Left lung (tissue), 4 donors: ENCODE measurements at regions not wholly inside any gene's neighbourhood (a gene's known extent, or its start where the extent isn't known, plus 50 kb on each side); places are given as distances from the start of the nearest gene placed in this dataset.

Experiments used
- ATAC-seq: fragments of 200-7000 bp; cut with Tn5 transposase; one replicate; pipeline ENCODE4 v1.9.1; 2020; ENCODE audit warnings: moderate library complexity
- DNase-seq, 4 donors: peaks; one replicate each; pipeline ENCODE4 v3.0.0-alpha.2; 2013 to 2020
- H3K27ac ChIP-seq, 2 donors: fragments of 200-600 bp; sonication (generic) in 1 of 2; one replicate each; pipeline versions ENCODE4 v1.5.0 to v1.8.0; 2020 to 2021
- H3K27me3 ChIP-seq, 2 donors: fragments of 200-600 bp; sonication (generic) in 1 of 2; one replicate each; pipeline versions ENCODE4 v1.5.0 to v1.8.0; 2020 to 2021
- H3K36me3 ChIP-seq, 2 donors: fragments of 200-600 bp; sonication (generic) in 1 of 2; one replicate each; pipeline versions ENCODE4 v1.5.0 to v1.8.0; 2020 to 2021
- H3K4me1 ChIP-seq, 2 donors: fragments of 200-600 bp; one replicate each; pipeline ENCODE4 v1.8.0; 2021
- H3K4me3 ChIP-seq, 2 donors: fragments of 200-600 bp; sonication (generic) in 1 of 2; one replicate each; pipeline versions ENCODE4 v1.5.0 to v1.8.0; 2020 to 2021; ENCODE audit warnings: mild to moderate bottlenecking in 1 of 2
- H3K9me3 ChIP-seq, 2 donors: fragments of 200-600 bp; sonication (generic) in 1 of 2; one replicate each; pipeline versions ENCODE4 v1.5.0 to v1.8.0; 2020 to 2021
- intact Hi-C, 2 donors: fragments of 100-400 bp; cut with DNase I; formaldehyde crosslinking; loops; one replicate each; pipeline versions ENCODE4 v1.11.2 to v1.14.2; 2022
- TF ChIP-seq, protein P1 (sequence below), 2 donors: fragments of 200-600 bp; sonication (generic) in 1 of 2; IDR thresholded peaks; one replicate each; pipeline versions ENCODE4 v1.5.0 to v1.8.0; 2021; ENCODE audit warnings: antibody characterized with exemption in 2 of 2
- donor health status: DM: no; HTN: yes; CAD: no.
- donor health status: DM: no; HTN: no; CAD: no.

DNA sequence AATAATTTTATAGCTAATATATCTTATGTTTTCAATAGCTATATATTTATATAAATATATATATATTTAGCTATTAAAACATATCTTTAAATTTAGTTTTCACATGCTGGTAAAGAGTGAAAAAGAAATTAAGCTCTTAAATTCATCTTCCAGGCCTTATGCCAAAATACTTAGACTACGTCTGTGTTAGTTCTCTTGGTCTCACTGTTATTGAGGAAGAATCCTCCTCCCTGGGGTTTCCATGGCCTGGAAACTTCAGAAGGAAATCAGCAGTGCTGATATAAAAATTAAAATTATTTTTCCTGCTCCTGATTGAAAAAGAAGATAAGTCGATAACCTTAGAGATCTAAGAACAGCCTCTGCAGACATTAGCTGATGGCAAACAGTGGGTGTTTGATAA lies 225.1 kb upstream of the LMCD1 start:
- Histone ChIP-seq H3K9me3 (peaks cover 0 to 3% of the 10 kb centered on the region in 2 donors), H3K4me1 (no peaks in the 10 kb centered on the region), H3K27me3 (no peaks in the 10 kb centered on the region), H3K4me3 (no peak overlapping the region), H3K36me3 (no peaks in the 10 kb centered on the region), H3K27ac (no peak overlapping the region)
- intact Hi-C loops: no loop called here
- ATAC-seq (no peak), DNase-seq (no peak)
- TF ChIP-seq, protein P1, sequence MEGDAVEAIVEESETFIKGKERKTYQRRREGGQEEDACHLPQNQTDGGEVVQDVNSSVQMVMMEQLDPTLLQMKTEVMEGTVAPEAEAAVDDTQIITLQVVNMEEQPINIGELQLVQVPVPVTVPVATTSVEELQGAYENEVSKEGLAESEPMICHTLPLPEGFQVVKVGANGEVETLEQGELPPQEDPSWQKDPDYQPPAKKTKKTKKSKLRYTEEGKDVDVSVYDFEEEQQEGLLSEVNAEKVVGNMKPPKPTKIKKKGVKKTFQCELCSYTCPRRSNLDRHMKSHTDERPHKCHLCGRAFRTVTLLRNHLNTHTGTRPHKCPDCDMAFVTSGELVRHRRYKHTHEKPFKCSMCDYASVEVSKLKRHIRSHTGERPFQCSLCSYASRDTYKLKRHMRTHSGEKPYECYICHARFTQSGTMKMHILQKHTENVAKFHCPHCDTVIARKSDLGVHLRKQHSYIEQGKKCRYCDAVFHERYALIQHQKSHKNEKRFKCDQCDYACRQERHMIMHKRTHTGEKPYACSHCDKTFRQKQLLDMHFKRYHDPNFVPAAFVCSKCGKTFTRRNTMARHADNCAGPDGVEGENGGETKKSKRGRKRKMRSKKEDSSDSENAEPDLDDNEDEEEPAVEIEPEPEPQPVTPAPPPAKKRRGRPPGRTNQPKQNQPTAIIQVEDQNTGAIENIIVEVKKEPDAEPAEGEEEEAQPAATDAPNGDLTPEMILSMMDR (IDR thresholded peaks at IDR 0.05): no peak

DNA sequence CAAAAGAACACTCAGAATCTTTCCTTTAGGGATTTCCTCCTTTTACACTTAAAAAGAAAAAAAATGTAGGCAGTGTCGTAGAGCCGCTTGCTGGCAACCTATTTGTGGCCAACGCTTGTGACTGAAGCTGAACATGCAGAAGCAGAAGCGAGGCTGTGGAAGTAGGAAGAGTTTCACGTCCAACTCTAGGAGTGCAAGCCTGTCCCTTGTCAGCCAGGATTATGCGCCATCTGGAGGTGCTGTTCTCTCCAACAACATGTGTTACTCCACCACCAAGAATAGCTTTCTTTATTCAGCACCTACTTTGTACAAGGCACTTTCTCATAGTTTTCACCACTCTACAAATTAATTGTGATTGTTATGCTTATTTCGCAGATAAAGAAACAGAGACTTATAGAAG lies 223.2 kb upstream of the LMCD1 start:
- Histone ChIP-seq H3K9me3 (no peaks in the 10 kb centered on the region), H3K4me1 (no peaks in the 10 kb centered on the region), H3K27me3 (no peaks in the 10 kb centered on the region), H3K36me3 (no peaks in the 10 kb centered on the region), H3K4me3 (no peak overlapping the region), H3K27ac (no peak overlapping the region)
- intact Hi-C loops: no loop called here
- ATAC-seq (no peak), DNase-seq (no peak)
- TF ChIP-seq, protein P1 (IDR thresholded peaks at IDR 0.05): no peak

DNA sequence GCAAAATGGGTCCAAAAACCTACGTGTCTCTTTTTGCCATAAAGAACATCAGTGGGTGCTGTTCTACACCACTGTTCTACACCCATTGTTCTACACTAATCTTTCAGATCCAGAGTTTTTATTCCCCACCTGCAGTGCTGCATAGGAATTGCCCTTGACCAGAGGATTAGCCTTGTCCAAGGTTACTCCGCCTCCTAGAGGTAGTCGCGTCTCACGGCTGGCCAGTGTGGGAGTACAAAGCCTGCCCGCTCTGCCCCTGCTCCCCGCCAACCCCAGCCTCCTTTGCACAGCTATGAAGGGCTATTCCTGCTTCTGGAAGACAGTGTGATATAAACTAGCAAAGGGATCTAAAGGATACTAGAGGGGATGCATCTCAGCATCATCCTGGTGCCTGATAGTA lies 222.1 kb upstream of the LMCD1 start:
- Histone ChIP-seq H3K4me3 (no peak overlapping the region), H3K27ac (no peak overlapping the region), H3K9me3 (no peaks in the 10 kb centered on the region), H3K27me3 (no peaks in the 10 kb centered on the region), H3K4me1 (no peaks in the 10 kb centered on the region), H3K36me3 (no peaks in the 10 kb centered on the region)
- TF ChIP-seq, protein P1 (IDR thresholded peaks at IDR 0.05): no peak
- no peak for ATAC-seq
- intact Hi-C loops: no loop called here
- no peak for DNase-seq

DNA sequence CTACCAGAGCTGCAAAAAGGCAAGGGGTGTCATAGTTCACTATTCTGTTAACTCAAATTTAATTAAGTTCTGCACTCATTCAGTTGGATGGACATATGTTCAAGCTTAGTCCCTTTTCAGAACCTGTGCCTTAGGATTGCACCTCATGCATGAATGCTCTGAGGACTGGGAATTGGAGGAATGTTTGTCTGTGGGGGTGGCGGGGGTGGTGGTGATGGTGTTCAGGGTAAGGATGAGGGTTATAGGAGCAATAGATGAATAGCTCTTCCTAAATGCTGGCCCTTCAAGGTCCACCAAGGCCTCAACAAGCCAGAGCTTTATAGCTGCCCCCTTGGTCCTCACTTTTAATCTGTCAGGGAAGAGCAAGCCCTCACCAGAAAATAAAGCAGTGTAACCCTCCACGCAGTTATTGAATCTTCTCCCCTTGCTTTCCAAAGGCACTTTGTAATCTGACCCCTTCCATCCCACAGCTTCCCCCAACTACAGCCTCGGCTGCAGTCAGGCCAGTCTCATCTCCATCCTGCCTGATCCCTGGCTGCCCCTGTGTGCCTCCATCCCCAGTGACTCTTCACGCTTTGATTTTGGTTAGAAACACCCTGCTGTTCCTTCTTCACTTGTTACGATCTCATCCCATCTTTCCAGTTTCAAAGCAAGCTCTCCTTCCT lies 221.6 kb upstream of the LMCD1 start:
- no peaks in the 10 kb centered on the region for H3K36me3 ChIP-seq
- no peaks in the 10 kb centered on the region for H3K27me3 ChIP-seq
- DNase-seq (no peak), ATAC-seq (no peak)
- no peak overlapping the region for H3K27ac ChIP-seq
- TF ChIP-seq, protein P1 (IDR thresholded peaks at IDR 0.05): no peak
- H3K9me3 ChIP-seq: no peaks in the 10 kb centered on the region
- no peak overlapping the region for H3K4me3 ChIP-seq
- no peaks in the 10 kb centered on the region for H3K4me1 ChIP-seq
- intact Hi-C loops: no loop called here

DNA sequence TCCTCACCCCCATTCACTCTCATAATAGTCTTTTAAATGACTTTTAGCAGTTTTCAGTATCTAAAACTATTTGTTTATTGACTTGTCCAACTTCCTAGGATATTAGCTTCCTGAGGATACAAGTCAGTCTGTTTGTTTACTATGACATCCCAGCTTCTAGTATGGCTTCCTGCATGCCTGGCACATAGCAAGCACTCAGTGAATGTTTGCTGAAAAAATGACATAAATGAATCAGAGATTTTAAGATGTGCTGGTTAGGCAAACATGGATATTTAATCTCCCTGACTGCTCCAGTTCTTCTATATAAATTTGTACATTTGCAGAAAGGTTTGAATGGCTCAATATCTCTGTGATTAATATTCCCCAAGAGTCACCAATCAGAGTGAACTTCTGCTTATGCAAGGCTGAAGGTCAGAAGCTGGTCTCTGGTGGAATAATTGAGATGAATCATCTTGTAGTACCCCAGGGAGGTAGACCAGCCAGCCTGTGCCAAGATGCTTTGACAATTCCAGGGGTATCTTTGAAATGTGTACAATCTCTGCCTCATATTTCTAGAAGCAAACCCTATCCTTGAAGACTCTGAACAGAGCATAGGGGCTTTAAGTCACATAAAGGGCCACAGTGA lies 219.0 kb upstream of the LMCD1 start:
- no peak for ATAC-seq
- H3K36me3 ChIP-seq: no peaks in the 10 kb centered on the region

More for the DNA sequence above, 219.0 kb upstream of the LMCD1 start:
- no peaks in the 10 kb centered on the region for H3K27me3 ChIP-seq
- intact Hi-C loops: no loop called here
- H3K4me1 ChIP-seq: no peaks in the 10 kb centered on the region
- H3K4me3 ChIP-seq: no peak overlapping the region
- H3K27ac ChIP-seq: no peak overlapping the region
- DNase-seq: no peak
- no peaks in the 10 kb centered on the region for H3K9me3 ChIP-seq
- TF ChIP-seq, protein P1 (IDR thresholded peaks at IDR 0.05): no peak
